ENCODE measurements at regions not wholly inside any gene's neighbourhood (a gene's known extent, or its start where the extent isn't known, plus 50 kb on each side); places are given as distances from the start of the nearest gene placed in this dataset.

- no peak for DNase-seq
Observed at GRCh38 chr2:59899692-59900091, 653.8 kb downstream of the BCL11A start.

- DNase-seq: no peak
Observed at GRCh38 chr2:59896499-59897245, 656.8 kb downstream of the BCL11A start.

GRCh38 chr2:59893612-59894011, 659.8 kb downstream of the BCL11A start:
- DNase-seq: no peak

GRCh38 chr2:59892398-59892797, 661.1 kb downstream of the BCL11A start:
- no peak for DNase-seq

- no peak for DNase-seq
Observed at GRCh38 chr2:59889305-59889704, 664.1 kb downstream of the BCL11A start.

GRCh38 chr2:59888706-59889105, 664.7 kb downstream of the BCL11A start:
- DNase-seq: no peak

GRCh38 chr2:59888015-59888414, 665.4 kb downstream of the BCL11A start:
- no peak for DNase-seq

GRCh38 chr2:59887366-59887765, 666.1 kb downstream of the BCL11A start:
- no peak for DNase-seq

GRCh38 chr2:59886759-59887158, 666.7 kb downstream of the BCL11A start:
- no peak for DNase-seq

GRCh38 chr2:59885541-59885940, 667.9 kb downstream of the BCL11A start:
- no peak for DNase-seq

GRCh38 chr2:59884166-59884565, 669.3 kb downstream of the BCL11A start:
- DNase-seq: no peak

- DNase-seq: no peak
Observed at GRCh38 chr2:59882822-59883221, 670.6 kb downstream of the BCL11A start.

- DNase-seq: no peak
Observed at GRCh38 chr2:59882279-59882678, 671.2 kb downstream of the BCL11A start.

GRCh38 chr2:59881218-59881617, 672.2 kb downstream of the BCL11A start:
- no peak for DNase-seq

GRCh38 chr2:59879700-59880131, 673.7 kb downstream of the BCL11A start:
- DNase-seq: no peak

- no peak for DNase-seq
Observed at GRCh38 chr2:59875836-59876235, 677.6 kb downstream of the BCL11A start.

- no peak for DNase-seq
Observed at GRCh38 chr2:59874971-59875755, 678.3 kb downstream of the BCL11A start.

GRCh38 chr2:59874361-59874760, 679.1 kb downstream of the BCL11A start:
- DNase-seq: no peak

- DNase-seq: no peak
Observed at GRCh38 chr2:59871830-59872229, 681.6 kb downstream of the BCL11A start.

GRCh38 chr2:59868981-59869380, 684.5 kb downstream of the BCL11A start:
- DNase-seq: no peak

- no peak for DNase-seq
Observed at GRCh38 chr2:59866436-59866835, 687.0 kb downstream of the BCL11A start.

GRCh38 chr2:59858540-59858939, 694.9 kb downstream of the BCL11A start:
- no peak for DNase-seq

GRCh38 chr2:59857109-59857508, 696.3 kb downstream of the BCL11A start:
- no peak for DNase-seq

GRCh38 chr2:59856391-59856790, 697.1 kb downstream of the BCL11A start:
- no peak for DNase-seq

All from NCI-H82 (cell line).